ENCODE measurements at regions not wholly inside any gene's neighbourhood (a gene's known extent, or its start where the extent isn't known, plus 50 kb on each side); places are given as distances from the start of the nearest gene placed in this dataset.

DNA sequence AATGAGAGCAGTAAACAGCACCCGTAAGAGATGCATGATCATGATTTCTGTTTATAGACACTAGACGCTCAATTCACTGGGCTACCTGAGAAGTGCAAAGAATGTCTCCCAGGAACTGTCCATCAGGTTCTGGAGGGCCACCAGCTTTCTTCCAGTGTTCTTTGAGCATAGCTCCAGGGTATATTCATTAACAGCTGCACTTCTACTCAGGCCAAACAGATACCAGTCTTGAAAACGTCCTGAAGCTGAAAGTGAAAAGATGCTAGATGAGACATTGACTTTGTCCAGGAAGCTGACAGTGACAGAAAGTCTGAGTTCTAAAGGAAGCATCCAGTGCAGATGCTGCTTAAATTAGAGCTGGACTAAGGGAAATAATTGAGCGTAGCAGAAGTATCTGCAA is 488.7 kb upstream of the TYRP1 start:
- H3K4me1 ChIP-seq: no peaks in the 10 kb centered on the region
- 12% methylated on average over 4 of the region's 4 CpGs for WGBS (ENCODE audit: missing lambda C conversion rate)
- H3K9me3 ChIP-seq: no peaks in the 10 kb centered on the region
- TF ChIP-seq ZNF302 (CRISPR knock-in tag; IDR thresholded peaks at IDR 0.05): no peak
- no peak for TF ChIP-seq ZFP36 (IDR thresholded peaks at IDR 0.05; ENCODE audit: borderline replicate concordance, partially characterized antibody)
- no peak for TF ChIP-seq CHD2 (IDR thresholded peaks at IDR 0.05; ENCODE audit: low read length, partially characterized antibody)
- TF ChIP-seq HEYL (CRISPR knock-in tag; IDR thresholded peaks at IDR 0.05): no peak
- no peak for TF ChIP-seq NFE2L2 (conservative IDR thresholded peaks at IDR 0.05; ENCODE audit: low read length)
- TF ChIP-seq CBX8 (IDR thresholded peaks at IDR 0.05): no peak
- DNase-seq (ENCODE audit: low read depth in 1 of 2, low spot score in 1 of 2) (no peak), FAIRE-seq (no peak), ATAC-seq (no peak)
- ChIA-PET CTCF (no interaction called here), POLR2A (no interaction called here)
- H3K27ac ChIP-seq: no peak overlapping the region
- no peak overlapping the region for H3K4me2 ChIP-seq
- no peak overlapping the region for H3K4me3 ChIP-seq

- no peaks in the 10 kb centered on the region for H3K4me1 ChIP-seq
- no peaks in the 10 kb centered on the region; the same call in 2 of the 3 replicates for H3K9me3 ChIP-seq
- H3K27ac ChIP-seq: no peak overlapping the region
- POLR2A ChIA-PET: no interaction called here
- WGBS (ENCODE audit: missing lambda C conversion rate): 11% methylated on average over 2 of the region's 3 CpGs
- DNase-seq (ENCODE audit: low read depth in 1 of 2, low spot score in 1 of 2): no peak
- no peak overlapping the region for H3K4me2 ChIP-seq
- no peak for FAIRE-seq
- ATAC-seq: no peak
- CTCF ChIA-PET: no interaction called here
- TF ChIP-seq NPAS2 (CRISPR knock-in tag; IDR thresholded peaks at IDR 0.05; ENCODE audit: borderline replicate concordance) (no peak), CBX8 (IDR thresholded peaks at IDR 0.05) (no peak), ATOH8 (CRISPR knock-in tag; IDR thresholded peaks at IDR 0.05; ENCODE audit: low read depth) (no peak), RNF2 (IDR thresholded peaks at IDR 0.05; ENCODE audit: borderline replicate concordance, low read depth) (no peak), USF2 (IDR thresholded peaks at IDR 0.05) (no peak), ZSCAN20 (CRISPR knock-in tag; IDR thresholded peaks at IDR 0.05) (no peak), JUN (IDR thresholded peaks at IDR 0.05) (no peak), RFX5 (IDR thresholded peaks at IDR 0.05) (no peak), MAFK (IDR thresholded peaks at IDR 0.05; ENCODE audit: partially characterized antibody) (no peak), CBX2 (IDR thresholded peaks at IDR 0.05; ENCODE audit: borderline replicate concordance, low read depth) (no peak), MYC (IDR thresholded peaks at IDR 0.05; ENCODE audit: borderline replicate concordance, low read length) (no peak), FOXS1 (CRISPR knock-in tag; IDR thresholded peaks at IDR 0.05) (no peak), PBX3 (IDR thresholded peaks at IDR 0.05) (no peak), ZFP36 (IDR thresholded peaks at IDR 0.05; ENCODE audit: borderline replicate concordance, partially characterized antibody) (no peak), PHF8 (IDR thresholded peaks at IDR 0.05; ENCODE audit: borderline replicate concordance, low read depth) (no peak), MAZ (IDR thresholded peaks at IDR 0.05; ENCODE audit: borderline replicate concordance, low read depth, low read length) (no peak), EHMT2 (IDR thresholded peaks at IDR 0.05; ENCODE audit: low read depth) (no peak), HOXB13 (CRISPR knock-in tag; IDR thresholded peaks at IDR 0.05; ENCODE audit: low read depth) (no peak)
- TF ChIP-seq, protein P1, sequence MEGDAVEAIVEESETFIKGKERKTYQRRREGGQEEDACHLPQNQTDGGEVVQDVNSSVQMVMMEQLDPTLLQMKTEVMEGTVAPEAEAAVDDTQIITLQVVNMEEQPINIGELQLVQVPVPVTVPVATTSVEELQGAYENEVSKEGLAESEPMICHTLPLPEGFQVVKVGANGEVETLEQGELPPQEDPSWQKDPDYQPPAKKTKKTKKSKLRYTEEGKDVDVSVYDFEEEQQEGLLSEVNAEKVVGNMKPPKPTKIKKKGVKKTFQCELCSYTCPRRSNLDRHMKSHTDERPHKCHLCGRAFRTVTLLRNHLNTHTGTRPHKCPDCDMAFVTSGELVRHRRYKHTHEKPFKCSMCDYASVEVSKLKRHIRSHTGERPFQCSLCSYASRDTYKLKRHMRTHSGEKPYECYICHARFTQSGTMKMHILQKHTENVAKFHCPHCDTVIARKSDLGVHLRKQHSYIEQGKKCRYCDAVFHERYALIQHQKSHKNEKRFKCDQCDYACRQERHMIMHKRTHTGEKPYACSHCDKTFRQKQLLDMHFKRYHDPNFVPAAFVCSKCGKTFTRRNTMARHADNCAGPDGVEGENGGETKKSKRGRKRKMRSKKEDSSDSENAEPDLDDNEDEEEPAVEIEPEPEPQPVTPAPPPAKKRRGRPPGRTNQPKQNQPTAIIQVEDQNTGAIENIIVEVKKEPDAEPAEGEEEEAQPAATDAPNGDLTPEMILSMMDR (IDR thresholded peaks at IDR 0.05): no peak
- TF ChIP-seq, protein P2, sequence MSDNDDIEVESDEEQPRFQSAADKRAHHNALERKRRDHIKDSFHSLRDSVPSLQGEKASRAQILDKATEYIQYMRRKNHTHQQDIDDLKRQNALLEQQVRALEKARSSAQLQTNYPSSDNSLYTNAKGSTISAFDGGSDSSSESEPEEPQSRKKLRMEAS (IDR thresholded peaks at IDR 0.05): no peak
- no peak overlapping the region for H3K4me3 ChIP-seq
These were observed 480.3 kb upstream of the TYRP1 start for GRCh38 chr9:12212860-12213259.

Measured in A549 (cell line).